T-cell (primary cell): ENCODE measurements at regions not wholly inside any gene's neighbourhood (a gene's known extent, or its start where the extent isn't known, plus 50 kb on each side); places are given as distances from the start of the nearest gene placed in this dataset.

Source experiments
- ATAC-seq, 4 experiments: fragments of 200-7000 bp in 3 of 4; fragments of 150-1000 bp in 1 of 4; cut with Tn5 transposase; replicated peaks in 1 of 4; 1 replicate in 3 of 4; 2 replicates in 1 of 4; pipeline ENCODE4 v1.10.0; 2021; ENCODE audit warnings: moderate library complexity in 3 of 4, mild to moderate bottlenecking in 2 of 4, moderate number of reproducible peaks in 1 of 4
- CTCF ChIA-PET, 2 donors: fragments of 300-600 bp; sonication (Branson Sonifier 250); formaldehyde crosslinking; loops; one replicate each; lab custom pipeline; 2022; ENCODE audit warnings: antibody characterized with exemption in 2 of 2; lab: Charles Lee
- POLR2A ChIA-PET, 2 donors: fragments of 300-600 bp; sonication (Branson Sonifier 250); formaldehyde crosslinking; loops; one replicate each; lab custom pipeline; 2022; ENCODE audit warnings: antibody characterized with exemption in 2 of 2; lab: Charles Lee
- DNase-seq, 35 experiments: peaks; one replicate each; pipeline versions ENCODE4 v3.0.0 to v3.0.0-alpha.2; 2013 to 2023
- H3K27ac ChIP-seq: one replicate; pipeline ENCODE4 v1.5.1; 2013; ENCODE audit warnings: low read length
- H3K27me3 ChIP-seq, 2 experiments: replicated peaks in 1 of 2; 1 replicate in 1 of 2; 2 replicates in 1 of 2; pipeline versions ENCODE4 v1.6.1 to v1.7.0; 2013; ENCODE audit warnings: low read length in 1 of 2, mixed read lengths in 1 of 2; ENCODE audit not compliant: control insufficient read depth in 2 of 2, insufficient read depth in 2 of 2; ENCODE audit errors: extremely low read depth in 1 of 2
- H3K36me3 ChIP-seq, 2 donors: 1 replicate in 1 of 2; 2 replicates in 1 of 2; pipeline versions ENCODE4 v1.6.1 to v1.7.0; 2013; ENCODE audit warnings: low read length in 1 of 2; ENCODE audit not compliant: control insufficient read depth in 2 of 2, insufficient read depth in 1 of 2; ENCODE audit errors: extremely low read depth in 1 of 2
- H3K4me1 ChIP-seq, 2 experiments: 1 replicate in 1 of 2; 2 replicates in 1 of 2; pipeline versions ENCODE4 v1.6.1 to v1.7.0; 2013; ENCODE audit warnings: low read length in 2 of 2, mixed read lengths in 1 of 2; ENCODE audit not compliant: insufficient read depth in 2 of 2, control insufficient read depth in 1 of 2; ENCODE audit errors: extremely low read depth in 1 of 2
- H3K4me3 ChIP-seq, 2 donors: 1 replicate in 1 of 2; 2 replicates in 1 of 2; pipeline versions ENCODE4 v1.5.1 to v1.7.0; 2013; ENCODE audit warnings: mild to moderate bottlenecking in 2 of 2, low read length in 1 of 2, moderate library complexity in 1 of 2; ENCODE audit not compliant: control insufficient read depth in 1 of 2; ENCODE audit errors: extremely low read depth in 1 of 2
- H3K9me3 ChIP-seq: 2 replicates; pipeline ENCODE4 v1.7.0; 2013
- H3K27ac Mint-ChIP-seq, 2 donors: one replicate each; pipeline ENCODE4 v1.8.0; 2020 to 2021; ENCODE audit warnings: mild to moderate bottlenecking in 2 of 2, mixed read lengths in 2 of 2
- H3K27me3 Mint-ChIP-seq, 2 donors: one replicate each; pipeline ENCODE4 v1.8.0; 2021 to 2022; ENCODE audit warnings: mixed read lengths in 2 of 2
- H3K36me3 Mint-ChIP-seq: one replicate; pipeline ENCODE4 v1.8.0; 2021; ENCODE audit warnings: mixed read lengths
- H3K4me1 Mint-ChIP-seq, 3 donors: one replicate each; pipeline ENCODE4 v1.8.0; 2020 to 2022; ENCODE audit warnings: mixed read lengths in 3 of 3, mild to moderate bottlenecking in 1 of 3
- H3K4me3 Mint-ChIP-seq, 3 donors: one replicate each; pipeline ENCODE4 v1.8.0; 2020 to 2022; ENCODE audit warnings: mild to moderate bottlenecking in 3 of 3, mixed read lengths in 3 of 3, moderate library complexity in 3 of 3
- H3K9me3 Mint-ChIP-seq, 3 donors: one replicate each; pipeline ENCODE4 v1.8.0; 2020 to 2022; ENCODE audit warnings: mixed read lengths in 3 of 3
- WGBS: methylation state at CpG from one replicate; pipeline ENCODE4 v1.1.5; 2013; ENCODE audit warnings: missing lambda C conversion rate; ENCODE audit not compliant: insufficient coverage; 5-methylcytosine and 5-hydroxymethylcytosine counted together

- no peak overlapping the region for H3K4me3 Mint-ChIP-seq
- POLR2A ChIA-PET = no interaction called here
- peaks cover 6 to 14% (median 8%) of the 10 kb centered on the region in 3 donors for H3K9me3 Mint-ChIP-seq
- no peaks in the 10 kb centered on the region for H3K27me3 Mint-ChIP-seq
- H3K36me3 ChIP-seq = no peaks in the 10 kb centered on the region
- no peaks in the 10 kb centered on the region for H3K4me1 Mint-ChIP-seq
- no peak overlapping the region for H3K4me3 ChIP-seq
- no peaks in the 10 kb centered on the region for H3K27me3 ChIP-seq
- no peak overlapping the region for H3K27ac Mint-ChIP-seq
- DNase-seq = no peak
- H3K27ac ChIP-seq = no peak overlapping the region
- no peaks in the 10 kb centered on the region for H3K4me1 ChIP-seq
- no CpG with 5 or more reads among the region's 2 CpGs for WGBS
- H3K36me3 Mint-ChIP-seq = no peaks in the 10 kb centered on the region
- no peaks in the 10 kb centered on the region for H3K9me3 ChIP-seq
- CTCF ChIA-PET = interaction anchor here in 1 of 2 donors (0.7 kb wide), 1 partner anchor 1517 kb away, joined by 3 read pairs; no protein-coding TSS in a partner anchor
- no peak for ATAC-seq
These were observed 367.3 kb upstream of the IMPG1 start for GRCh38 chr6:76439811-76440210.

- no CpG with 5 or more reads among the region's 1 CpG for WGBS
- ChIA-PET POLR2A (no interaction called here), CTCF (no interaction called here)
- H3K4me1 ChIP-seq = no peaks in the 10 kb centered on the region
- Mint-ChIP-seq H3K27me3 (no peaks in the 10 kb centered on the region), H3K36me3 (no peaks in the 10 kb centered on the region), H3K4me3 (no peak overlapping the region), H3K27ac (no peak overlapping the region), H3K4me1 (no peaks in the 10 kb centered on the region), H3K9me3 (peaks cover 7 to 16% (median 15%) of the 10 kb centered on the region in 3 donors)
- no peak overlapping the region for H3K4me3 ChIP-seq
- no peaks in the 10 kb centered on the region for H3K9me3 ChIP-seq
- H3K36me3 ChIP-seq = no peaks in the 10 kb centered on the region
- DNase-seq (no peak), ATAC-seq (no peak)
- no peak overlapping the region for H3K27ac ChIP-seq
- no peaks in the 10 kb centered on the region for H3K27me3 ChIP-seq
These were observed 366.3 kb upstream of the IMPG1 start for GRCh38 chr6:76438768-76439167.

- Histone ChIP-seq H3K36me3 (no peaks in the 10 kb centered on the region), H3K27ac (no peak overlapping the region), H3K4me1 (no peaks in the 10 kb centered on the region), H3K27me3 (no peaks in the 10 kb centered on the region), H3K9me3 (no peaks in the 10 kb centered on the region), H3K4me3 (no peak overlapping the region)
- no peak overlapping the region for H3K4me3 Mint-ChIP-seq
- no peaks in the 10 kb centered on the region for H3K36me3 Mint-ChIP-seq
- H3K27ac Mint-ChIP-seq = no peak overlapping the region
- ChIA-PET POLR2A (no interaction called here), CTCF (no interaction called here)
- no peaks in the 10 kb centered on the region for H3K27me3 Mint-ChIP-seq
- no peaks in the 10 kb centered on the region for H3K4me1 Mint-ChIP-seq
- DNase-seq = no peak
- peaks cover 14 to 25% (median 15%) of the 10 kb centered on the region in 3 donors for H3K9me3 Mint-ChIP-seq
- ATAC-seq = no peak
- no CpG with 5 or more reads among the region's 1 CpG for WGBS
These were observed 362.7 kb upstream of the IMPG1 start for GRCh38 chr6:76435174-76435573.

GRCh38 chr6:76422511-76423213, 350.2 kb upstream of the IMPG1 start:
- Histone ChIP-seq H3K4me1 (no peaks in the 10 kb centered on the region), H3K27ac (no peak overlapping the region), H3K9me3 (no peaks in the 10 kb centered on the region), H3K4me3 (no peak overlapping the region), H3K36me3 (no peaks in the 10 kb centered on the region), H3K27me3 (no peaks in the 10 kb centered on the region)
- ChIA-PET POLR2A (no interaction called here), CTCF (no interaction called here)
- no peak for ATAC-seq
- Mint-ChIP-seq H3K27me3 (no peaks in the 10 kb centered on the region), H3K9me3 (peaks cover 7 to 14% (median 12%) of the 10 kb centered on the region in 3 donors), H3K27ac (no peak overlapping the region), H3K4me3 (no peak overlapping the region), H3K36me3 (no peaks in the 10 kb centered on the region), H3K4me1 (no peaks in the 10 kb centered on the region)
- 20% methylated on average over 1 of the region's 2 CpGs for WGBS
- no peak for DNase-seq

GRCh38 chr6:76420094-76420493, 347.6 kb upstream of the IMPG1 start:
- no CpG with 5 or more reads among the region's 2 CpGs for WGBS
- DNase-seq (no peak), ATAC-seq (no peak)
- Mint-ChIP-seq H3K9me3 (peaks cover 6 to 14% (median 13%) of the 10 kb centered on the region in 3 donors), H3K27me3 (no peaks in the 10 kb centered on the region), H3K36me3 (no peaks in the 10 kb centered on the region), H3K4me1 (no peaks in the 10 kb centered on the region), H3K4me3 (no peak overlapping the region), H3K27ac (no peak overlapping the region)
- no peak overlapping the region for H3K4me3 ChIP-seq
- H3K27ac ChIP-seq = no peak overlapping the region
- H3K4me1 ChIP-seq = no peaks in the 10 kb centered on the region
- ChIA-PET POLR2A (no interaction called here), CTCF (no interaction called here)
- no peaks in the 10 kb centered on the region for H3K9me3 ChIP-seq
- no peaks in the 10 kb centered on the region for H3K27me3 ChIP-seq
- H3K36me3 ChIP-seq = no peaks in the 10 kb centered on the region

GRCh38 chr6:76418560-76419223, 346.2 kb upstream of the IMPG1 start:
- no peak for ATAC-seq
- POLR2A ChIA-PET = no interaction called here

More at GRCh38 chr6:76418560-76419223, 346.2 kb upstream of the IMPG1 start:
- no peaks in the 10 kb centered on the region for H3K27me3 ChIP-seq
- no peaks in the 10 kb centered on the region for H3K9me3 ChIP-seq
- WGBS = 67% methylated on average over 1 of the region's 3 CpGs
- H3K27me3 Mint-ChIP-seq = no peaks in the 10 kb centered on the region
- no peak overlapping the region for H3K4me3 Mint-ChIP-seq
- H3K4me3 ChIP-seq = no peak overlapping the region
- H3K9me3 Mint-ChIP-seq = peaks cover 6 to 13% (median 12%) of the 10 kb centered on the region in 3 donors
- H3K4me1 ChIP-seq = no peaks in the 10 kb centered on the region
- H3K27ac ChIP-seq = no peak overlapping the region
- H3K36me3 ChIP-seq = no peaks in the 10 kb centered on the region
- DNase-seq = no peak
- no peaks in the 10 kb centered on the region for H3K4me1 Mint-ChIP-seq
- no peak overlapping the region for H3K27ac Mint-ChIP-seq
- no peaks in the 10 kb centered on the region for H3K36me3 Mint-ChIP-seq
- CTCF ChIA-PET = no interaction called here
